SK-N-SH (cell line): ENCODE measurements at regions not wholly inside any gene's neighbourhood (a gene's known extent, or its start where the extent isn't known, plus 50 kb on each side); places are given as distances from the start of the nearest gene placed in this dataset.

Source experiments
- CTCF ChIP-seq: fragments of 200-600 bp; sonication (generic); IDR thresholded peaks from 2 replicates; pipeline ENCODE4 v1.6.1; 2017; ENCODE audit warnings: antibody characterized with exemption, mild to moderate bottlenecking, moderate library complexity
- EZH2phosphoT487 ChIP-seq: fragments of 200-600 bp; sonication (generic); IDR thresholded peaks from 2 replicates; pipeline ENCODE4 v1.6.1; 2017; ENCODE audit warnings: low read depth, mixed run types, mild to moderate bottlenecking, antibody characterized with exemption, moderate library complexity, borderline replicate concordance
- MXI1 ChIP-seq: IDR thresholded peaks from 2 replicates; pipeline ENCODE4 v1.6.1; 2012; ENCODE audit warnings: mild to moderate bottlenecking, low read depth, low read length, improper control_type of control experiment
- POLR2AphosphoS5 ChIP-seq: IDR thresholded peaks from 2 replicates; pipeline ENCODE4 v1.6.1; 2012; ENCODE audit warnings: low read depth, low read length
- RAD21 ChIP-seq: IDR thresholded peaks from 2 replicates; pipeline ENCODE4 v1.6.1; 2012; ENCODE audit warnings: mild to moderate bottlenecking, low read length
- RXRA ChIP-seq: IDR thresholded peaks from 2 replicates; pipeline ENCODE4 v1.4.0; 2012; ENCODE audit warnings: low read depth, mild to moderate bottlenecking, borderline replicate concordance
- TAF1 ChIP-seq: IDR thresholded peaks from 2 replicates; pipeline ENCODE4 v1.6.1; 2012; ENCODE audit warnings: low read depth, mild to moderate bottlenecking, low read length, moderate library complexity, borderline replicate concordance
- TF ChIP-seq, protein P1 (sequence below): IDR thresholded peaks from 2 replicates; pipeline ENCODE4 v1.4.0; 2012; ENCODE audit warnings: low read depth

DNA sequence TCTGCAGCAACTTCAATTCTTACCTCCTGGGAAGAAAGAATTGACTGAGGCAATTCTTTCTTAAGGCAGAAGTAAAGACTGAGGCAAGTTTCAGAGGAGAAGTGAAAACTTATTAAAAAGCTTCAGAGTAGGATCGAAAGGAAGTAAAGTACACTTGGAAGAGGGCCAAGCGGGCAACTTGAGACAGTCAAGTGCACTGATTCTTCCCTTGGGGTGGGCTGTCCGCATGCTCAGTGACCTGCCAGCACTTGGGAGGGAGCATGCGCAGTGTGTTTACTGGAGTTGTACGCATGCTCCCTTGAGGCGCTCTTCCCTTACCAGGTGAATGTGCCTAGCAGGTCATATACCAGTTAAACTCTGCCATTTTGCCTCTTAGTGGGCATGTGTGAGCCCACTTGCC, 55.3 kb upstream of the NBPF3 start:
- TF ChIP-seq, protein P1, sequence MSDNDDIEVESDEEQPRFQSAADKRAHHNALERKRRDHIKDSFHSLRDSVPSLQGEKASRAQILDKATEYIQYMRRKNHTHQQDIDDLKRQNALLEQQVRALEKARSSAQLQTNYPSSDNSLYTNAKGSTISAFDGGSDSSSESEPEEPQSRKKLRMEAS = no peak
- no peak for TF ChIP-seq MXI1
- TF ChIP-seq EZH2phosphoT487 = no peak
- TF ChIP-seq TAF1 = no peak
- no peak for TF ChIP-seq CTCF
- no peak for TF ChIP-seq RAD21
- no peak for TF ChIP-seq POLR2AphosphoS5
- TF ChIP-seq RXRA = no peak
